Cerebellar cortex (tissue), 1 donor: ENCODE measurements at regions not wholly inside any gene's neighbourhood (a gene's known extent, or its start where the extent isn't known, plus 50 kb on each side); places are given as distances from the start of the nearest gene placed in this dataset.
"Not testable (repeated sequence)": the region's sequence is repeated elsewhere in the genome, so short reads cannot be mapped to it uniquely, and the experiment has no call there.

Experiments used
- DNase-seq: peaks from one replicate; pipeline ENCODE4 v3.0.0-alpha.2; 2015; ENCODE audit warnings: low spot score

GRCh38 chr14:28130610-28131284, 635.8 kb upstream of the FOXG1 start:
- no peak for DNase-seq

DNA sequence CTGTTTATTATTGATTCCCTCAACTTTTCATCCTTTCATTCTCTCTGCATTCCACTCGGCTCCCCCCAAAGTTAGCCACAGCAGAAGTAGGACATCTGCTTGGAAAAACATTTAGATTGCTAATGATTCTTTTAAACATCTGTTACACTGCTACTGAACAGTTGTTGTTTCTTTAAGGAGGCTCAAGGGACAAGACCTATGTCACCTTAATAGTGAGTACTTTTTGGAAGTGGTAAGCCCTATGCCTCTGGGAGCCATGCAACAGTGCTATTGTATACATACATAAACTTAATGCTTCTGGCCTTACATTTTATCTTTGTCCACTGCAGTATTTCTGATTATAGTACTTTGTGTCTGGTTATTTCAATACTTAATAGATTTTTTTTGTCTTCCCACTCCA, 628.2 kb upstream of the FOXG1 start:
- DNase-seq: no peak

DNA sequence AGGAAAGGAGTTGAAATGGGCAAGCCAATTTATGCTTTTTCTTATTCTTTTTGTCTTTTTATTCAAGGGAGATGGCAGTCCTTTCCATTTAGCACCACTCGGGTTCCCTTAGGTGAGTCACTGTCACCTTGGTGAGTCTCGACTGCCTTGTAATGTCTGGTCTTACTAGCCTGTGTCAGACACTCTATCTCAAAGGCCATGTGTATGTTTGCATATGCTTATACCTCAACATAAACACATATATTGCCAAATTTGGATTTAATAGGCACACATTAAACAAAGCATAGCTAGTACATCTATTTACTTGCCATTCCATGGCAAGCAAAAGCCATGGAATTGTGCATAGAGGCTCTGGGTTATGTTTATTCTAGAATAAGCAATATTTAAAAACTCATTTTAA, 624.9 kb upstream of the FOXG1 start:
- no peak for DNase-seq

- DNase-seq: peak; percentile 2
These were observed 624.1 kb upstream of the FOXG1 start for GRCh38 chr14:28142400-28143015.

DNA sequence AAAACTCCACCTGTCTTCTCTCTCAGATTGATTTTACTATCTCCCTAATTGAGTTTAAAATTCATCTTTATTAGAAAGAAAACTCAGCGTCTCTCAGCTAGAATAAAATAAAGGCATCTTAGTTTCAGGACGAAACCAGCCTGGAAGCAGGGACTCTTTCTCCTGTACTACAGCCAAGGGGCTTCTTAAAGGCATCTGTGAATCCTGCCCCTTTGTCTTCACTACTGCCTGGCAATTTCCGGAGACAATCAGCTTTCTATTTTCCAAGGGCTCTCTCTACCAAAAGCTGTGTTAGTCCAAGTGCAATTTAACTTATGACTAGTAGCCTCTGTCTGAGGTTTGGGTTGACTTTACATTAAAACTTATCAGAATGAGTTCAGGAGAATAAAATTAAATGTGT, 623.3 kb upstream of the FOXG1 start:
- no peak for DNase-seq

DNA sequence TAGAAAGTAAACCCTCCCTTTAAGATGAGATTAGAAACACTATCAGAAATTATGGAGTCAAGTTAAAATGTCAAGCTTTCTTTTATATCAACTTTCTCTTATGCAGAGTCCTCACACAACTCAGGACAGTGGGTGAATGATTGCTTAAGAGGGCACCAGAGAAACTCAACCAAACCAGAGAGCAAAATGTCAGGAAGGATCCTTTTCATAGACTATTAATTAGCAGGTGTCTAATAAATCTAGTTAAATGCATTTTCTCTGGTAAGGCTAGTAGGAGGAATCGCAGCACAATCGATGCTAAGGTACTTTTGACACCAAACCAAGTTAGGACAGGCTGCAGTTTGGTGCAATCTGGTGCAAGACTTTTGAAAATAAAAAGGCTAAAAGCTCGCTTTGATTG, 614.7 kb upstream of the FOXG1 start:
- DNase-seq: no peak

DNA sequence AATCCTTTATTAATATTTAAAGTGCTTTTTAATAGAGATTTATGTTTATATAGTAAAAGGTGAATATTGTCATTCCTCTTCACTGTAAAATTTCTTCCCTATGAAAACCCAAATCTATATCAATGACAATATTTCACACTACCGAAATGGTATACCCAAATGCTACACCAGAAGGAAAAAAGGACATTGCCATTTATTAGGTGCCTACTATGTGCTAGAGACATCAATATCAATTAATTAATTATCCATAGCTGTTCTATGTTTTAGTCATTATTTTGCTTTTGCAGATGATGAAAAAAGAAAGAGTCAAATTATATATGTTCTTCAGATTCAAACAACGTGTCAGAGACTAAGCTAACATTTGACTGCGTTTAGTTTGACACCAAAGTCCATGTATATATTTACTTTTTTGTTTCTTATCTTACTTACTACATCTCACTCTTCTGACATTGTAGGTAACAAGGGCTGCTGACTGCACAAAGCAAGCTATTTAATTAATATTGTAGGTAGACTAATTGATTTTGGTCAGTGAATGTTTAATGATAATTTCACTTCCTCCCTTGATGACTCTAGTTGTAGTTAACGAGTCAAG, 614.0 kb upstream of the FOXG1 start:
- DNase-seq: no peak

GRCh38 chr14:28157289-28157869, 609.2 kb upstream of the FOXG1 start:
- no peak for DNase-seq

GRCh38 chr14:28157887-28158791, 608.4 kb upstream of the FOXG1 start:
- DNase-seq: no peak

DNA sequence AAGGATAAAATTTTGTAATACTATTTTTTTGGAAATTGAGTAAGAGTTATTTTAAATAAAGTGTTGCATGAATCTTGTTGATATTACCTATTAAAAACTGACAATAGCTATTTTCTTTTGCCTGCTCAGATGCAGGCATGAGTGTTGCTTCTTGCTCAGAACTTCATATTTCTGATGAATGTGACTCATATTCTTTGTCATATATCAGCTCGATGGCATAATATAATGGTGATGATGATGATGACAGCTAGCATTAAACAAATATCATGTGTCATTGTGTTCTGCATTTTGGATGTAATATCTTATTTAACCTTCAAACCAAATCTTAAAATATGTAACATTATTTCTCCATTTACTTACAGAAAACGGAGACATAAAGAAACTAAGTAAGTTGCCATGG, 605.5 kb upstream of the FOXG1 start:
- no peak for DNase-seq

DNA sequence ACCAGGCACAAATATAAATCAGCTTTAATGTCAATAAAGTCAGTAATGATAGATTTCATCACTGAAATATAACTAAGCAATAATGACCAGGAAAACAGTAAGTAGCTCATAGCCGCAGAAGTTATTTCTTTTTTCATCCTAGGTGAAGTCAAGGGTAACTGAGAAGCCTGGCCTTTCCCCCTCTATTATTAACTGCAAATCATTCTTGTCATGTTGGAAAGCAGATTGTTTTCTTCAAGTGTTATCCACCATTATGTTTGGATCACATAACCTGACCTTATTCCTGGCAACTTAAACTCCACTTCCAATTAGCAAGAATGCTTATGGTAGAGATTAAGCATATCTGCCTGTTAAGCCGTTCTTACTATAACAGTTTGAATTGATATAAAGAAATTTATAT, 603.4 kb upstream of the FOXG1 start:
- no peak for DNase-seq

DNA sequence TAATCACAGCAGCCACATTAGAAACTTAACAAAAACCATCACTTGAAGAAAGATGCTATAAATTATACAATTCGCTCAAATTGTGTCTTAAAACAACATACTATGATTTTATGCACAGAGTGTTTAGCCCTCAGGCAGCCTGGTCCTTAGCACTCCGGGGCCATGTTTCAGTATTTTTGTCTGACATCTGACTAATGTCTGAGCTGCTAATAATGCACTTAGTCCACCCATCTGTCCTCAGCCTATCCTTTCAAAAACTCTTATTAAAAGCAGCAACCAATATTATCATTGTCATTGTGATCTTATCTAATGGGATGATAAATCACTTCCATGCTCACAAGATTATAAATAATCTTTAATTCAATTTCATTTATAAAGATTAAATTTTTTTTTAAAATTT, 602.7 kb upstream of the FOXG1 start:
- DNase-seq: no peak

GRCh38 chr14:28187902-28188830, 578.4 kb upstream of the FOXG1 start:
- DNase-seq: not testable (repeated sequence)

- no peak for DNase-seq
These were observed 569.7 kb upstream of the FOXG1 start for GRCh38 chr14:28196878-28197277.

- DNase-seq: no peak
These were observed 546.2 kb upstream of the FOXG1 start for GRCh38 chr14:28220391-28220790.

- no peak for DNase-seq
These were observed 525.7 kb upstream of the FOXG1 start for GRCh38 chr14:28240909-28241308.

DNA sequence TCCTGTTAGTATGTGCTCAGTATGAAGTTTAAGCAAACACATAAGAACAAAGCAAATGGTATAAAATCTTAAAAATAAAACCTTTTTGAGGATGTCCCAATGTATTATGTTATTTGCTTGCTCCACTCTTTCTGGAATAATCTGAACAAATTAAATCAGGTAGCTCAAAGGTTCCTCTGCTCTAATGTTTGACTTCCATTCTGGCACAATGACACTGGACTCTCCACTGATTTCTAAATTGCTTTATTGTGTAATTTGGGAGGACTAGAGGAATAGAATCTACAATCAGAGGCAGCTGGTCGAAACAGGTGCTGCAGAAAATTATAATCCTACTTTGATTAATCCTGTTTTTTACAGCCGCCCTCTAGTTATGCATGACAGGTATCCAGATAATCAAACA, 523.7 kb upstream of the FOXG1 start:
- DNase-seq: no peak

DNA sequence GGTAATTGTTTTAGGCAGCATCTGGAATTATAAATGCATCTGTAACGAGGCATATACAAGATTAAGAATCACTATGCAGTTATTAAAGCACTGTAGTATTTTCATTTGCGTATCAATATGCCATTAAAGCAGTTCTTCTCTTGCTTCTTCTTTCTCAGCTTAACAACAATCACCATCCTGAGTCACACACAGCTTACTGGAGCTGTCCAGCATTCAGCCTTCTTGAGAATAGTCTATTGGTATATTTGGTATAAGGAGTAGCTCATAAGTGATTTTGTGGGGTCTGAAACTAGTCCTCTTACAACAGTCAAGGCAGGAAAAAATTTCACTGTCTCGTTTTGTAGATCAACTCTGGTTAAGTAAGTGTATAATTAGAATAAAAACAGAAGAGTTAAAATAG, 523.0 kb upstream of the FOXG1 start:
- no peak for DNase-seq

GRCh38 chr14:28245216-28245615, 521.4 kb upstream of the FOXG1 start:
- no peak for DNase-seq

DNA sequence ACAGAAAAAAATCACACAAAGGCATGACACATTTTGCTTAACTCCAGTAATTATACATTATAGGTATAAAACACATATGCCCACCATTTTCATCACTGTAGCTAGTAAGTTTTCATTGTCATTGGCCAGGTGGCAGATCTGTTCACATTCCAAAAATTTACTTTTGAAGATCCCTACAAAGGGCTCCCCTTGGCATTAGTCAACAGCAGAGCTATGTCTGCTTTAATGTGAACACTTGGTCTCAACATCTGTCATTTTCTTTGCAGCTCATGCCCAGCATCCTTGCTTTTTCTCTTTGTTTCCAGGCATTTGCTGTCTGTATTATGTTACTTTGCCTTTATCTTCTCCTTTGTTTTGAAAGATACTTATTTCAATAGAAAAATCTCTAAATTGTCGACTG, 519.1 kb upstream of the FOXG1 start:
- no peak for DNase-seq

DNA sequence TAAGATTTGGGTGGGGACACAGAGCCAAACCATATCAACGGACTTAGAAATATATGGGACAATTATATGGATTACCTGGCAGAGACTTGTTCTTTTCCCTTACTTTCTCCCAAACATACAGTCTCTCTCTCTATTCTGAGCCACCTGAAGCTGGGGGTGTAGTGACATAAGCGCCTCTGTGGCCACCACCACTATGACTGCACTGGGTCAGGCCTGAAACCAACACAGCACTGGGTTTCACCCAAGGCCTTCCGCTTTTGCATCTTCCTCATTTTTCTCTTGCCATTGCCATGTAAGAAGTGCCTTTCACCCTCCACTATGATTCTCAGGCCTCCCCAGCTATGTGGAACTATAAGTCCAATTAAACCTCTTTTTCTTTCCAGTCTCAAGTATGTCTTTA, 514.5 kb upstream of the FOXG1 start:
- DNase-seq: not testable (repeated sequence)
